Neutrophil (primary cell): ENCODE measurements at regions not wholly inside any gene's neighbourhood (a gene's known extent, or its start where the extent isn't known, plus 50 kb on each side); places are given as distances from the start of the nearest gene placed in this dataset.

Experiments used
- H3K27ac ChIP-seq: fragments of 200-600 bp; sonication (generic); 2 replicates; pipeline ENCODE4 v1.5.1; 2016; ENCODE audit warnings: mild to moderate bottlenecking, moderate library complexity
- H3K27me3 ChIP-seq: fragments of 200-600 bp; sonication (generic); 2 replicates; pipeline ENCODE4 v1.6.0; 2016; ENCODE audit warnings: mild to moderate bottlenecking
- H3K36me3 ChIP-seq: fragments of 200-600 bp; sonication (generic); 2 replicates; pipeline ENCODE4 v1.5.1; 2017
- H3K4me1 ChIP-seq, 2 experiments: fragments of 200-600 bp in 1 of 2; sonication (generic) in 1 of 2; 1 replicate in 1 of 2; 2 replicates in 1 of 2; pipeline versions ENCODE4 v1.5.1 to v1.6.1; 2013 to 2016; ENCODE audit warnings: low read depth in 1 of 2, low read length in 1 of 2, mild to moderate bottlenecking in 1 of 2, moderate library complexity in 1 of 2; ENCODE audit not compliant: control insufficient read depth in 1 of 2, insufficient read depth in 1 of 2
- H3K4me3 ChIP-seq, 2 experiments: fragments of 200-600 bp in 1 of 2; sonication (generic) in 1 of 2; 1 replicate in 1 of 2; 2 replicates in 1 of 2; pipeline ENCODE4 v1.5.1; 2013 to 2016; ENCODE audit warnings: low read depth in 1 of 2, low read length in 1 of 2, mild to moderate bottlenecking in 1 of 2, moderate library complexity in 1 of 2
- H3K9me3 ChIP-seq: fragments of 200-600 bp; sonication (generic); 2 replicates; pipeline ENCODE4 v1.5.1; 2016
- TF ChIP-seq, protein P1 (sequence below): fragments of 200-600 bp; sonication (generic); IDR thresholded peaks from 2 replicates; pipeline ENCODE4 v1.5.1; 2016; ENCODE audit warnings: antibody characterized with exemption

DNA sequence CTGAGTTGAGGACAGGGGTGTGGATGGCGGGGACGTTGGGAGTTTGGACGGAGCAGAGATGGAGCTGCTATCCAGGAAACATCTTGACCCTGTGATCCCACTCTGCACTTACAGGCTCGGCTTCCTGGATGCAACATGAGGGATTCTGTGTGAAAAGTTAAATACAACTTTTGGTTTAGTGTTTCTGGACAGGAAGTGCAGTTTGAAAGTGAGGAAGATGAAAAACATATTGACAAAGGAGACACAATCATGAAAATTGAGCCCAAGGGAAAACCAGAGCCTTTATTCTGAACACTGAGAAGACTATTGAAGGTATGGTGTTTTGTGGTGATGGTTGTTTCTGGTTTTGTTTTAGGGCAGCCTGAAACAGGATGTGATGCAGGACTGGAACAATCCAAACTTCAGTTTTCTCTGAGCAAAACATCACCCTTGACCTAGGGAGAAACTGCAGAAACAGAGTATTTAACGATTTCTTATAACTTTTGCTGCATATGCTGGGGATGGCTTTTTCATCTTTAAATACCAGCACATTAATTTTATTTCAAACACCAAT lies 76.5 kb upstream of the RFX8 start:
- Histone ChIP-seq H3K27ac (no peak overlapping the region), H3K27me3 (no peaks in the 10 kb centered on the region), H3K36me3 (no peaks in the 10 kb centered on the region), H3K9me3 (no peaks in the 10 kb centered on the region), H3K4me3 (no peak overlapping the region), H3K4me1 (no peaks in the 10 kb centered on the region)
- TF ChIP-seq, protein P1, sequence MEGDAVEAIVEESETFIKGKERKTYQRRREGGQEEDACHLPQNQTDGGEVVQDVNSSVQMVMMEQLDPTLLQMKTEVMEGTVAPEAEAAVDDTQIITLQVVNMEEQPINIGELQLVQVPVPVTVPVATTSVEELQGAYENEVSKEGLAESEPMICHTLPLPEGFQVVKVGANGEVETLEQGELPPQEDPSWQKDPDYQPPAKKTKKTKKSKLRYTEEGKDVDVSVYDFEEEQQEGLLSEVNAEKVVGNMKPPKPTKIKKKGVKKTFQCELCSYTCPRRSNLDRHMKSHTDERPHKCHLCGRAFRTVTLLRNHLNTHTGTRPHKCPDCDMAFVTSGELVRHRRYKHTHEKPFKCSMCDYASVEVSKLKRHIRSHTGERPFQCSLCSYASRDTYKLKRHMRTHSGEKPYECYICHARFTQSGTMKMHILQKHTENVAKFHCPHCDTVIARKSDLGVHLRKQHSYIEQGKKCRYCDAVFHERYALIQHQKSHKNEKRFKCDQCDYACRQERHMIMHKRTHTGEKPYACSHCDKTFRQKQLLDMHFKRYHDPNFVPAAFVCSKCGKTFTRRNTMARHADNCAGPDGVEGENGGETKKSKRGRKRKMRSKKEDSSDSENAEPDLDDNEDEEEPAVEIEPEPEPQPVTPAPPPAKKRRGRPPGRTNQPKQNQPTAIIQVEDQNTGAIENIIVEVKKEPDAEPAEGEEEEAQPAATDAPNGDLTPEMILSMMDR, result no peak

DNA sequence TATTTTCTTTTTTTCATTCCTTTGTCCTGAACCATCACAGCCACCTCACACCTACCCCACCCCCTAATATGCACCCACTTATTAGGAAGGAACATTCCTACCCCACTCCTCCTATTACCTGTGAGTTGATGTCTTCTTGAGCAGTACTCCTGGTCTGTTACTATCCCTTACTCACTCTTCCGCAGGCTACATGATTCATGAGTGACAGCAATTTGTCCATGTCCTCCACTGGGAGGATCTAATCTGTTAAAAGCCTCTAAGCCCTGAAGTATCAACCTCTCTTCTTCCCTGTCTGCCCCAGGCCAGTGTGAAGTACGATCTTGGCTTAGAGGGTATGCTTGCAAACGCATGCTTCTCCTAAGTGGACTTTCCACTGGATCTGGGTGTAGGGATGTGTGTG lies 75.6 kb upstream of the RFX8 start:
- H3K4me3 ChIP-seq, result no peak overlapping the region
- no peaks in the 10 kb centered on the region for H3K9me3 ChIP-seq
- H3K4me1 ChIP-seq, result no peaks in the 10 kb centered on the region
- TF ChIP-seq, protein P1, result no peak
- no peaks in the 10 kb centered on the region for H3K36me3 ChIP-seq
- H3K27me3 ChIP-seq, result no peaks in the 10 kb centered on the region
- no peak overlapping the region for H3K27ac ChIP-seq

DNA sequence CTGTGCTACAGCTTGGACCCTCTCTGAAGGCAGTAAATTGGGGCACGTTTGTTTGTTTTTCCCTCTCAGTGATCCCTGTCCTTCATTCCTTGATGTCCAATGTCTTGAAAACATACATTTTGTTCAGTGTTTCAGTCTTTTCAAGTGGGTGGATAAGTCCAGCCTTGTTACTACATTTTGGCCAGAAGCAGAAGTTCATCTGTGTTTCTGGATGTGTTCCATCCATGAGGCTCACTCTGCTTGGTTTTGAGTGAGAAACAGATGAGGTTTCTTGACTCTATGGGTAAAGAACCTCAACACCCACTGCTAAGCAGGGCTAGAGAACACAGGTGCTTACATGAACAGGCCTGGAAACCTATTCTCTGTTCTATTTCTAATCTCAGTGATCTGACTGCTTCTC lies 74.5 kb upstream of the RFX8 start:
- H3K36me3 ChIP-seq, result no peaks in the 10 kb centered on the region
- H3K4me1 ChIP-seq, result no peaks in the 10 kb centered on the region
- TF ChIP-seq, protein P1, result no peak
- no peaks in the 10 kb centered on the region for H3K27me3 ChIP-seq
- H3K4me3 ChIP-seq, result no peak overlapping the region
- H3K27ac ChIP-seq, result no peak overlapping the region
- no peaks in the 10 kb centered on the region for H3K9me3 ChIP-seq

DNA sequence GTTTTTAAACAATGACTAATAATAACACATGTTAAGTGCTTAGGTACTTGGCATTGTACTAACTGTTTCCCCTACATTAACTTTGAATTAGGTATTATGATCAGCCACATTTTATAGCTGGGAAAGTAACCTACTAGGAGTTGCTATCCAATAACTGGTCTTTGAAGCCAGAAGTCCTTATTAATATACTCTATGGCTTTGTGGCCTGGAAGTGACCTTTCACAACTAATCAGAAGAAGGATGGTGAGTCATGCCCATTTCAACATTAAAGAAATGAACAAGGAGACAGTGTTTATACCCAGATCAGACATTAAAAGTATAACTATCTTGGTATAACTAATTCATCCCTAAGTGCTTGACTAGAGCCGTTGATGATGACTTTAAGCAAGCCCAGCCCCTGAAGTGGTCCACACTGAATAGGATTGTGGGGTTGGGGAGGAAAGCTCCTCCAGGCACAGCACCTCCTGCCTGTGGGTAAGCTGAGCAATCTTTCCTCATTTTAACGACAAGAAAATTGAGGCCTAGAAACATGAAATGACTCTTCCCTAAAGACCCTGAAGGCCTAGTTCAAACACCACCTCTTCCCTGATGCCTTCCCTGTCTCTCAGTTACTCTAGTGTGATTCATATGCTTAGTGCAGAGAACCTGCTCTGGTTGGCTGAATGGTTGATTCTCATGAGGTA lies 71.6 kb upstream of the RFX8 start:
- Histone ChIP-seq H3K4me3 (no peak overlapping the region), H3K27ac (no peak overlapping the region), H3K4me1 (no peaks in the 10 kb centered on the region), H3K27me3 (no peaks in the 10 kb centered on the region), H3K9me3 (no peaks in the 10 kb centered on the region), H3K36me3 (no peaks in the 10 kb centered on the region)
- TF ChIP-seq, protein P1, result no peak

DNA sequence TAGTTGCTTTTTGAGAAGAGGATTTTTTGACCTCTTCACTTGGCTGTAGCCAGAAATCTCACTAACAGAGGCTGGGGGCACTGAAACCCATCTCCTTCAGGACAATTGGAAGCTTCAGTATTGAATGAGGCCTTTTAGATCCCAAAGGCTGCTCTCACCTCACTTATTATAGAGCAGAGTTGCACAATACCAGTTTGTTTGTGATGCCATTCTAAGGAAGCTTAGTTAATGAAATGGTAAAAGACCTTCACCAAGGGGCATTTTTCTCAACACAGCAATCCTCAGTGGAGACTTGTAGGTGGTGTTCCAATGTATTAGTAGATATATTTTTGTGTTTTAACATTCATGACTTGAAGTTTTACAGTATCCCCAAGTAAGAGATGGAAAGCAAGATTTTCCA lies 71.0 kb upstream of the RFX8 start:
- TF ChIP-seq, protein P1, result no peak
- no peaks in the 10 kb centered on the region for H3K9me3 ChIP-seq
- H3K27me3 ChIP-seq, result no peaks in the 10 kb centered on the region
- no peak overlapping the region for H3K27ac ChIP-seq
- H3K4me1 ChIP-seq, result no peaks in the 10 kb centered on the region
- H3K4me3 ChIP-seq, result no peak overlapping the region
- H3K36me3 ChIP-seq, result no peaks in the 10 kb centered on the region
